OCI-LY1 (cell line): ENCODE measurements at regions not wholly inside any gene's neighbourhood (a gene's known extent, or its start where the extent isn't known, plus 50 kb on each side); places are given as distances from the start of the nearest gene placed in this dataset.
A peak's percentile ranks its signal among the peaks of the same experiment; 100 is the strongest.

Experiments
- H2AFZ ChIP-seq: fragments of 200-600 bp; sonication (generic), shearing (Covaris generic); 2 replicates; pipeline ENCODE4 v1.6.0; 2014; ENCODE audit warnings: antibody characterized with exemption, mild to moderate bottlenecking, low read length
- H3F3A ChIP-seq: fragments of 200-600 bp; sonication (generic), shearing (Covaris generic); 2 replicates; pipeline ENCODE4 v1.6.0; 2014; ENCODE audit warnings: mild to moderate bottlenecking, antibody characterized with exemption, low read length, moderate library complexity; ENCODE audit not compliant: insufficient read depth
- H3K27ac ChIP-seq: fragments of 200-600 bp; sonication (generic); 2 replicates; pipeline ENCODE4 v1.5.1; 2014; ENCODE audit warnings: low read length, mixed run types, mild to moderate bottlenecking, low read depth; ENCODE audit not compliant: poor library complexity, severe bottlenecking
- H3K27me3 ChIP-seq: fragments of 200-600 bp; sonication (generic); 2 replicates; pipeline ENCODE4 v1.6.0; 2014; ENCODE audit warnings: antibody characterized with exemption, mild to moderate bottlenecking, low read length, moderate library complexity; ENCODE audit not compliant: insufficient read depth
- H3K36me3 ChIP-seq: fragments of 200-600 bp; sonication (generic); 2 replicates; pipeline ENCODE4 v1.6.1; 2014; ENCODE audit warnings: mild to moderate bottlenecking, antibody characterized with exemption, low read length, moderate library complexity, mixed read lengths; ENCODE audit not compliant: insufficient read depth
- H3K4me1 ChIP-seq: fragments of 200-600 bp; sonication (generic); 2 replicates; pipeline ENCODE4 v1.5.1; 2014; ENCODE audit warnings: mild to moderate bottlenecking, low read length, moderate library complexity; ENCODE audit not compliant: insufficient read depth, severe bottlenecking
- H3K4me2 ChIP-seq: fragments of 200-600 bp; sonication (generic), shearing (Covaris generic); 2 replicates; pipeline ENCODE4 v1.6.1; 2014; ENCODE audit warnings: low read length
- H3K4me3 ChIP-seq: fragments of 200-600 bp; sonication (generic); 2 replicates; pipeline ENCODE4 v1.5.1; 2014; ENCODE audit warnings: low read length, low read depth, mild to moderate bottlenecking, mixed read lengths; ENCODE audit not compliant: poor library complexity, severe bottlenecking
- H3K79me2 ChIP-seq: fragments of 200-600 bp; shearing (Covaris generic); 2 replicates; pipeline ENCODE4 v1.6.1; 2016; ENCODE audit warnings: mixed run types, low read length, mixed read lengths; ENCODE audit not compliant: insufficient read depth
- H3K9ac ChIP-seq: fragments of 200-600 bp; sonication (generic), shearing (Covaris generic); 2 replicates; pipeline ENCODE4 v1.6.1; 2014; ENCODE audit warnings: mild to moderate bottlenecking, low read length, mixed read lengths
- H3K9me2 ChIP-seq: fragments of 200-600 bp; sonication (generic), shearing (Covaris generic); 2 replicates; pipeline ENCODE4 v1.6.1; 2014; ENCODE audit warnings: low read depth, mild to moderate bottlenecking, low read length, mixed read lengths
- H3K9me3 ChIP-seq: fragments of 200-600 bp; shearing (Covaris generic); 2 replicates; pipeline ENCODE4 v1.6.1; 2014; ENCODE audit warnings: low read length, mixed read lengths
- H4K20me1 ChIP-seq: fragments of 200-600 bp; sonication (generic), shearing (Covaris generic); 2 replicates; pipeline ENCODE4 v1.6.0; 2016; ENCODE audit warnings: mild to moderate bottlenecking, low read length; ENCODE audit not compliant: insufficient read depth
- CTCF ChIP-seq: fragments of 200-600 bp; sonication (generic), shearing (Covaris generic); IDR thresholded peaks from 2 replicates; pipeline ENCODE4 v1.5.1; 2017; ENCODE audit warnings: mild to moderate bottlenecking, antibody characterized with exemption, low read length, moderate library complexity, mixed read lengths
- EZH2 ChIP-seq: fragments of 200-600 bp; sonication (generic), shearing (Covaris generic); IDR thresholded peaks from 2 replicates; pipeline ENCODE4 v1.8.0; 2017; ENCODE audit warnings: borderline replicate concordance, mixed run types, mild to moderate bottlenecking, antibody characterized with exemption, low read length, moderate library complexity, mixed read lengths

GRCh38 chr2:176461809-176462670, 192.8 kb downstream of the MTX2 start:
- H3K27ac ChIP-seq, result no peak overlapping the region
- peaks cover 8% of the 10 kb centered on the region for H3K4me1 ChIP-seq

DNA sequence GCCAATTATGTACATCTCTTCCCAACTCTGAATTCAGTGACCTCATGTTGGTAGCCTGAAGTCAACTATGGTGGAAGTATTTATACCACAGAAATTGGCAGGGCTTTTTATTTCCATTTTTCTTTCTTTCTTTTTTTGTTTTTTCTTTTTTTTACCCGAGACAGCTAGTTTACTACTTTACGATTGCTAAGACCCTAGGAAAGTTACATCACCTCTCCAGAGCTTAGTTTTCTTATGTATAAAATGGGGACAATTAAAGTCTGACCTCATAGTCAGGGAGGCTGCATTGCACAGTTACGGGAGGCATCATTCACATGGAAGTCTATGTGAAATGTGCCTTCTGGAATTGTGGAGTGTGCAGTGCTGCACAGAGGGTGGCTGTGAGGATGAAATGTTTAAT, 194.3 kb downstream of the MTX2 start:
- Histone ChIP-seq H3K27me3 (no peaks in the 10 kb centered on the region), H3K36me3 (no peaks in the 10 kb centered on the region), H3K9me3 (no peaks in the 10 kb centered on the region), H2AFZ (no peak overlapping the region), H3K4me2 (no peak overlapping the region), H3K9me2 (no peaks in the 10 kb centered on the region), H3K4me3 (no peak overlapping the region), H3K4me1 (peaks cover 8% of the 10 kb centered on the region), H3F3A (no peaks in the 10 kb centered on the region), H3K9ac (no peak overlapping the region), H3K79me2 (no peaks in the 10 kb centered on the region), H3K27ac (no peak overlapping the region), H4K20me1 (no peaks in the 10 kb centered on the region)
- TF ChIP-seq CTCF (no peak), EZH2 (no peak)

More at GRCh38 chr2:176461809-176462670, 192.8 kb downstream of the MTX2 start:
- H3F3A ChIP-seq, result no peaks in the 10 kb centered on the region
- no peak overlapping the region for H2AFZ ChIP-seq
- no peaks in the 10 kb centered on the region for H3K27me3 ChIP-seq
- H3K9ac ChIP-seq, result no peak overlapping the region
- no peak overlapping the region for H3K4me3 ChIP-seq
- no peaks in the 10 kb centered on the region for H3K9me3 ChIP-seq
- no peak for TF ChIP-seq CTCF
- TF ChIP-seq EZH2, result no peak
- no peaks in the 10 kb centered on the region for H4K20me1 ChIP-seq
- H3K79me2 ChIP-seq, result no peaks in the 10 kb centered on the region
- no peaks in the 10 kb centered on the region for H3K36me3 ChIP-seq
- H3K4me2 ChIP-seq, result no peak overlapping the region
- H3K9me2 ChIP-seq, result no peaks in the 10 kb centered on the region

- no peaks in the 10 kb centered on the region for H3K27me3 ChIP-seq
- H3K27ac ChIP-seq, result no peak overlapping the region
- no peak for TF ChIP-seq EZH2
- no peak overlapping the region for H3K9ac ChIP-seq
- no peaks in the 10 kb centered on the region for H3K79me2 ChIP-seq
- H3K9me3 ChIP-seq, result no peaks in the 10 kb centered on the region
- no peaks in the 10 kb centered on the region for H4K20me1 ChIP-seq
- no peaks in the 10 kb centered on the region for H3K36me3 ChIP-seq
- peaks cover 8% of the 10 kb centered on the region for H3K4me1 ChIP-seq
- H3K4me2 ChIP-seq, result peak overlapping the region; percentile 47; the same call in 1 of the 2 replicates
- peak overlapping the region; percentile 27 for H3K4me3 ChIP-seq
- no peak overlapping the region for H2AFZ ChIP-seq
- H3K9me2 ChIP-seq, result no peaks in the 10 kb centered on the region
- no peaks in the 10 kb centered on the region for H3F3A ChIP-seq
Measured at GRCh38 chr2:176464886-176465564, 195.8 kb downstream of the MTX2 start.
